C4-2B (cell line): ENCODE measurements at regions not wholly inside any gene's neighbourhood (a gene's known extent, or its start where the extent isn't known, plus 50 kb on each side); places are given as distances from the start of the nearest gene placed in this dataset.

ENCODE experiments used
- CTCF ChIP-seq: fragments of 450-650 bp; conservative IDR thresholded peaks from 2 replicates; pipeline ENCODE4 v1.5.1; 2017; ENCODE audit warnings: mild to moderate bottlenecking
- ZFX ChIP-seq: fragments of 450-650 bp; IDR thresholded peaks from 2 replicates; pipeline ENCODE4 v1.6.1; 2017

GRCh38 chr2:18194161-18194560, 315.7 kb downstream of the KCNS3 start:
- TF ChIP-seq CTCF (no peak), ZFX (no peak)
